Keratinocyte (primary cell): ENCODE measurements at regions not wholly inside any gene's neighbourhood (a gene's known extent, or its start where the extent isn't known, plus 50 kb on each side); places are given as distances from the start of the nearest gene placed in this dataset.

ENCODE experiments used
- DNase-seq: peaks from one replicate; pipeline ENCODE4 v3.0.0-alpha.2; 2011; ENCODE audit warnings: low read depth, missing footprints, low spot score
- FAIRE-seq: peaks from 2 replicates; lab custom pipeline; 2011; peaks lifted over from hg19 to GRCh38; lab: Jason Lieb, UNC
- H2AFZ ChIP-seq: 2 replicates; pipeline ENCODE4 v1.6.0; 2012; ENCODE audit warnings: low read length, control low read depth, inconsistent platforms; ENCODE audit not compliant: control insufficient read depth
- H3K27ac ChIP-seq: 2 replicates; pipeline ENCODE4 v1.5.1; 2011; ENCODE audit warnings: low read length; ENCODE audit not compliant: control insufficient read depth, insufficient read depth
- H3K27me3 ChIP-seq: 3 replicates; pipeline ENCODE4 v1.6.0; 2011; ENCODE audit warnings: low read length; ENCODE audit not compliant: control insufficient read depth, insufficient read depth; ENCODE audit errors: extremely low read depth
- H3K36me3 ChIP-seq, 2 experiments: 2 replicates in 1 of 2; 3 replicates in 1 of 2; pipeline ENCODE4 v1.5.1; 2011; ENCODE audit warnings: low read length in 2 of 2, mild to moderate bottlenecking in 1 of 2; ENCODE audit not compliant: control insufficient read depth in 2 of 2, insufficient read depth in 2 of 2; ENCODE audit errors: extremely low read depth in 1 of 2
- H3K4me1 ChIP-seq: 3 replicates; pipeline ENCODE4 v1.5.1; 2011; ENCODE audit warnings: low read length; ENCODE audit not compliant: control insufficient read depth, insufficient read depth; ENCODE audit errors: extremely low read depth
- H3K4me2 ChIP-seq: 3 replicates; pipeline ENCODE4 v1.6.0; 2011; ENCODE audit warnings: low read depth, low read length; ENCODE audit not compliant: control insufficient read depth, insufficient read depth; ENCODE audit errors: extremely low read depth
- H3K4me3 ChIP-seq, 3 experiments: fragments of 200-600 bp in 1 of 3; sonication (generic) in 1 of 3; 2 replicates in 2 of 3; 3 replicates in 1 of 3; pipeline ENCODE4 v1.5.1; 2011 to 2016; ENCODE audit warnings: low read length in 3 of 3, mild to moderate bottlenecking in 3 of 3, control low read depth in 2 of 3, inconsistent platforms in 1 of 3, low read depth in 1 of 3, mixed read lengths in 1 of 3, mixed run types in 1 of 3, moderate library complexity in 1 of 3; ENCODE audit not compliant: control insufficient read depth in 2 of 3, insufficient read depth in 2 of 3; ENCODE audit errors: extremely low read depth in 1 of 3
- H3K79me2 ChIP-seq: 2 replicates; pipeline ENCODE4 v1.6.0; 2012; ENCODE audit warnings: low read length; ENCODE audit not compliant: control insufficient read depth, insufficient read depth
- H3K9ac ChIP-seq: 3 replicates; pipeline ENCODE4 v1.6.0; 2011; ENCODE audit warnings: low read length; ENCODE audit not compliant: control insufficient read depth, insufficient read depth; ENCODE audit errors: extremely low read depth
- H3K9me1 ChIP-seq: 3 replicates; pipeline ENCODE4 v1.6.0; 2011; ENCODE audit warnings: low read length; ENCODE audit not compliant: control insufficient read depth, insufficient read depth; ENCODE audit errors: extremely low read depth
- H3K9me3 ChIP-seq: 2 replicates; pipeline ENCODE4 v1.5.1; 2012; ENCODE audit warnings: low read depth, low read length; ENCODE audit not compliant: control insufficient read depth
- H4K20me1 ChIP-seq: 3 replicates; pipeline ENCODE4 v1.6.0; 2011; ENCODE audit warnings: low read length; ENCODE audit not compliant: control insufficient read depth, insufficient read depth; ENCODE audit errors: extremely low read depth
- EZH2 ChIP-seq: IDR thresholded peaks from one replicate; pipeline ENCODE4 v1.6.1; 2012; ENCODE audit warnings: inconsistent platforms, mild to moderate bottlenecking, low read length, moderate library complexity
- dilution Hi-C: fragments of 300-500 bp; cut with MboI; formaldehyde crosslinking; loops from one replicate; pipeline ENCODE4 v1.7.0; 2020; ENCODE audit warnings: low sequenced_read_pairs; ENCODE audit not compliant: extremely low pct_ligation_motif_present
- TF ChIP-seq, protein P1 (sequence below), 3 experiments: IDR thresholded peaks in 1 of 3; conservative IDR thresholded peaks in 1 of 3; optimal IDR thresholded peaks in 1 of 3; 2 replicates in 2 of 3; 3 replicates in 1 of 3; pipeline versions ENCODE3 to v1.5.1; 2011; ENCODE audit warnings: low read length in 3 of 3, mild to moderate bottlenecking in 3 of 3, moderate library complexity in 2 of 3, control low read depth in 1 of 3, inconsistent platforms in 1 of 3; ENCODE audit not compliant: insufficient read depth in 2 of 3; ENCODE audit errors: extremely low read depth in 1 of 3

- no peaks in the 10 kb centered on the region for H3K36me3 ChIP-seq
- H3K9ac ChIP-seq: no peak overlapping the region
- TF ChIP-seq, protein P1, sequence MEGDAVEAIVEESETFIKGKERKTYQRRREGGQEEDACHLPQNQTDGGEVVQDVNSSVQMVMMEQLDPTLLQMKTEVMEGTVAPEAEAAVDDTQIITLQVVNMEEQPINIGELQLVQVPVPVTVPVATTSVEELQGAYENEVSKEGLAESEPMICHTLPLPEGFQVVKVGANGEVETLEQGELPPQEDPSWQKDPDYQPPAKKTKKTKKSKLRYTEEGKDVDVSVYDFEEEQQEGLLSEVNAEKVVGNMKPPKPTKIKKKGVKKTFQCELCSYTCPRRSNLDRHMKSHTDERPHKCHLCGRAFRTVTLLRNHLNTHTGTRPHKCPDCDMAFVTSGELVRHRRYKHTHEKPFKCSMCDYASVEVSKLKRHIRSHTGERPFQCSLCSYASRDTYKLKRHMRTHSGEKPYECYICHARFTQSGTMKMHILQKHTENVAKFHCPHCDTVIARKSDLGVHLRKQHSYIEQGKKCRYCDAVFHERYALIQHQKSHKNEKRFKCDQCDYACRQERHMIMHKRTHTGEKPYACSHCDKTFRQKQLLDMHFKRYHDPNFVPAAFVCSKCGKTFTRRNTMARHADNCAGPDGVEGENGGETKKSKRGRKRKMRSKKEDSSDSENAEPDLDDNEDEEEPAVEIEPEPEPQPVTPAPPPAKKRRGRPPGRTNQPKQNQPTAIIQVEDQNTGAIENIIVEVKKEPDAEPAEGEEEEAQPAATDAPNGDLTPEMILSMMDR (optimal IDR thresholded peaks at IDR 0.05 in 1 of 3, IDR thresholded peaks at IDR 0.05 in 1 of 3, conservative IDR thresholded peaks at IDR 0.05 in 1 of 3; ENCODE audit: extremely low read depth in 1 of 3, insufficient read depth in 2 of 3, low read length in 3 of 3): no peak
- no peak for TF ChIP-seq EZH2
- H3K9me3 ChIP-seq: no peaks in the 10 kb centered on the region
- H3K79me2 ChIP-seq: no peaks in the 10 kb centered on the region
- H3K27ac ChIP-seq: no peak overlapping the region
- no peaks in the 10 kb centered on the region for H4K20me1 ChIP-seq
- dilution Hi-C loops: no loop called here
- no peak for DNase-seq
- no peaks in the 10 kb centered on the region for H3K9me1 ChIP-seq
- H3K4me1 ChIP-seq: no peaks in the 10 kb centered on the region
- H2AFZ ChIP-seq: no peak overlapping the region
- no peak for FAIRE-seq
- H3K4me3 ChIP-seq: no peak overlapping the region
- H3K27me3 ChIP-seq: no peaks in the 10 kb centered on the region
- no peak overlapping the region for H3K4me2 ChIP-seq
Measured at GRCh38 chr7:52695973-52696595, 339.3 kb upstream of the POM121L12 start.

- dilution Hi-C loops: no loop called here
- Histone ChIP-seq H3K4me3 (no peak overlapping the region), H2AFZ (no peak overlapping the region), H3K4me2 (no peak overlapping the region), H3K27me3 (no peaks in the 10 kb centered on the region), H3K27ac (no peak overlapping the region), H3K9me1 (no peaks in the 10 kb centered on the region), H3K36me3 (no peaks in the 10 kb centered on the region), H3K79me2 (no peaks in the 10 kb centered on the region), H3K9me3 (no peaks in the 10 kb centered on the region), H3K9ac (no peak overlapping the region), H4K20me1 (no peaks in the 10 kb centered on the region), H3K4me1 (no peaks in the 10 kb centered on the region)
- TF ChIP-seq, protein P1 (optimal IDR thresholded peaks at IDR 0.05 in 1 of 3, IDR thresholded peaks at IDR 0.05 in 1 of 3, conservative IDR thresholded peaks at IDR 0.05 in 1 of 3; ENCODE audit: extremely low read depth in 1 of 3, insufficient read depth in 2 of 3, low read length in 3 of 3): no peak
- no peak for TF ChIP-seq EZH2
- no peak for FAIRE-seq
- no peak for DNase-seq
Measured at GRCh38 chr7:52691257-52691656, 344.2 kb upstream of the POM121L12 start.
